Midbrain (tissue), 1 donor: ENCODE measurements at regions not wholly inside any gene's neighbourhood (a gene's known extent, or its start where the extent isn't known, plus 50 kb on each side); places are given as distances from the start of the nearest gene placed in this dataset.
A peak's percentile ranks its signal among the peaks of the same experiment; 100 is the strongest.
"Not testable (repeated sequence)": the region's sequence is repeated elsewhere in the genome, so short reads cannot be mapped to it uniquely, and the experiment has no call there.

ENCODE experiments used
- DNase-seq: peaks from one replicate; lab custom pipeline; 2025; lab: John Stamatoyannopoulos, UW

- DNase-seq, result peak; percentile 13
Observed at GRCh38 chr10:36765782-36766414, 359.5 kb upstream of the ANKRD30A start.

- DNase-seq, result no peak
Observed at GRCh38 chr10:36764823-36765222, 360.6 kb upstream of the ANKRD30A start.

- DNase-seq, result no peak
Observed at GRCh38 chr10:36761121-36761520, 364.3 kb upstream of the ANKRD30A start.

- no peak for DNase-seq
Observed at GRCh38 chr10:36759141-36759805, 366.1 kb upstream of the ANKRD30A start.

- DNase-seq, result no peak
Observed at GRCh38 chr10:36748128-36748871, 377.1 kb upstream of the ANKRD30A start.

- DNase-seq, result no peak
Observed at GRCh38 chr10:36739884-36740445, 385.4 kb upstream of the ANKRD30A start.

- no peak for DNase-seq
Observed at GRCh38 chr10:36738738-36739431, 386.5 kb upstream of the ANKRD30A start.

- no peak for DNase-seq
Observed at GRCh38 chr10:36736311-36736710, 389.1 kb upstream of the ANKRD30A start.

GRCh38 chr10:36734590-36734989 is 390.8 kb upstream of the ANKRD30A start:
- DNase-seq, result not testable (repeated sequence)

GRCh38 chr10:36730316-36730715 is 395.1 kb upstream of the ANKRD30A start:
- DNase-seq, result no peak

- DNase-seq, result no peak
Observed at GRCh38 chr10:36728626-36729025, 396.8 kb upstream of the ANKRD30A start.

GRCh38 chr10:36725581-36726520 is 399.5 kb upstream of the ANKRD30A start:
- DNase-seq, result peak; percentile 3

GRCh38 chr10:36722777-36723176 is 402.6 kb upstream of the ANKRD30A start:
- DNase-seq, result no peak

- DNase-seq, result no peak
Observed at GRCh38 chr10:36721871-36722270, 403.5 kb upstream of the ANKRD30A start.

- DNase-seq, result no peak
Observed at GRCh38 chr10:36720895-36721294, 404.5 kb upstream of the ANKRD30A start.

GRCh38 chr10:36717118-36717517 is 408.3 kb upstream of the ANKRD30A start:
- DNase-seq, result no peak

- no peak for DNase-seq
Observed at GRCh38 chr10:36716291-36716690, 409.1 kb upstream of the ANKRD30A start.

GRCh38 chr10:36712695-36713094 is 412.7 kb upstream of the ANKRD30A start:
- no peak for DNase-seq

GRCh38 chr10:36711361-36711760 is 414.0 kb upstream of the ANKRD30A start:
- DNase-seq, result no peak

- DNase-seq, result no peak
Observed at GRCh38 chr10:36704124-36704523, 421.3 kb upstream of the ANKRD30A start.

- no peak for DNase-seq
Observed at GRCh38 chr10:36703179-36703578, 422.2 kb upstream of the ANKRD30A start.
